Keratinocyte (primary cell): ENCODE measurements at regions not wholly inside any gene's neighbourhood (a gene's known extent, or its start where the extent isn't known, plus 50 kb on each side); places are given as distances from the start of the nearest gene placed in this dataset.

Source experiments
- DNase-seq: peaks from one replicate; pipeline ENCODE4 v3.0.0-alpha.2; 2011; ENCODE audit warnings: low read depth, missing footprints, low spot score
- FAIRE-seq: peaks from 2 replicates; lab custom pipeline; 2011; peaks lifted over from hg19 to GRCh38; lab: Jason Lieb, UNC
- H2AFZ ChIP-seq: 2 replicates; pipeline ENCODE4 v1.6.0; 2012; ENCODE audit warnings: low read length, control low read depth, inconsistent platforms; ENCODE audit not compliant: control insufficient read depth
- H3K27ac ChIP-seq: 2 replicates; pipeline ENCODE4 v1.5.1; 2011; ENCODE audit warnings: low read length; ENCODE audit not compliant: control insufficient read depth, insufficient read depth
- H3K27me3 ChIP-seq: 3 replicates; pipeline ENCODE4 v1.6.0; 2011; ENCODE audit warnings: low read length; ENCODE audit not compliant: control insufficient read depth, insufficient read depth; ENCODE audit errors: extremely low read depth
- H3K36me3 ChIP-seq, 2 experiments: 2 replicates in 1 of 2; 3 replicates in 1 of 2; pipeline ENCODE4 v1.5.1; 2011; ENCODE audit warnings: low read length in 2 of 2, mild to moderate bottlenecking in 1 of 2; ENCODE audit not compliant: control insufficient read depth in 2 of 2, insufficient read depth in 2 of 2; ENCODE audit errors: extremely low read depth in 1 of 2
- H3K4me1 ChIP-seq: 3 replicates; pipeline ENCODE4 v1.5.1; 2011; ENCODE audit warnings: low read length; ENCODE audit not compliant: control insufficient read depth, insufficient read depth; ENCODE audit errors: extremely low read depth
- H3K4me2 ChIP-seq: 3 replicates; pipeline ENCODE4 v1.6.0; 2011; ENCODE audit warnings: low read depth, low read length; ENCODE audit not compliant: control insufficient read depth, insufficient read depth; ENCODE audit errors: extremely low read depth
- H3K4me3 ChIP-seq, 3 experiments: fragments of 200-600 bp in 1 of 3; sonication (generic) in 1 of 3; 2 replicates in 2 of 3; 3 replicates in 1 of 3; pipeline ENCODE4 v1.5.1; 2011 to 2016; ENCODE audit warnings: low read length in 3 of 3, mild to moderate bottlenecking in 3 of 3, control low read depth in 2 of 3, inconsistent platforms in 1 of 3, low read depth in 1 of 3, mixed read lengths in 1 of 3, mixed run types in 1 of 3, moderate library complexity in 1 of 3; ENCODE audit not compliant: control insufficient read depth in 2 of 3, insufficient read depth in 2 of 3; ENCODE audit errors: extremely low read depth in 1 of 3
- H3K79me2 ChIP-seq: 2 replicates; pipeline ENCODE4 v1.6.0; 2012; ENCODE audit warnings: low read length; ENCODE audit not compliant: control insufficient read depth, insufficient read depth
- H3K9ac ChIP-seq: 3 replicates; pipeline ENCODE4 v1.6.0; 2011; ENCODE audit warnings: low read length; ENCODE audit not compliant: control insufficient read depth, insufficient read depth; ENCODE audit errors: extremely low read depth
- H3K9me1 ChIP-seq: 3 replicates; pipeline ENCODE4 v1.6.0; 2011; ENCODE audit warnings: low read length; ENCODE audit not compliant: control insufficient read depth, insufficient read depth; ENCODE audit errors: extremely low read depth
- H3K9me3 ChIP-seq: 2 replicates; pipeline ENCODE4 v1.5.1; 2012; ENCODE audit warnings: low read depth, low read length; ENCODE audit not compliant: control insufficient read depth
- H4K20me1 ChIP-seq: 3 replicates; pipeline ENCODE4 v1.6.0; 2011; ENCODE audit warnings: low read length; ENCODE audit not compliant: control insufficient read depth, insufficient read depth; ENCODE audit errors: extremely low read depth
- EZH2 ChIP-seq: IDR thresholded peaks from one replicate; pipeline ENCODE4 v1.6.1; 2012; ENCODE audit warnings: inconsistent platforms, mild to moderate bottlenecking, low read length, moderate library complexity
- dilution Hi-C: fragments of 300-500 bp; cut with MboI; formaldehyde crosslinking; loops from one replicate; pipeline ENCODE4 v1.7.0; 2020; ENCODE audit warnings: low sequenced_read_pairs; ENCODE audit not compliant: extremely low pct_ligation_motif_present
- TF ChIP-seq, protein P1 (sequence below), 3 experiments: IDR thresholded peaks in 1 of 3; conservative IDR thresholded peaks in 1 of 3; optimal IDR thresholded peaks in 1 of 3; 2 replicates in 2 of 3; 3 replicates in 1 of 3; pipeline versions ENCODE3 to v1.5.1; 2011; ENCODE audit warnings: low read length in 3 of 3, mild to moderate bottlenecking in 3 of 3, moderate library complexity in 2 of 3, control low read depth in 1 of 3, inconsistent platforms in 1 of 3; ENCODE audit not compliant: insufficient read depth in 2 of 3; ENCODE audit errors: extremely low read depth in 1 of 3

DNA sequence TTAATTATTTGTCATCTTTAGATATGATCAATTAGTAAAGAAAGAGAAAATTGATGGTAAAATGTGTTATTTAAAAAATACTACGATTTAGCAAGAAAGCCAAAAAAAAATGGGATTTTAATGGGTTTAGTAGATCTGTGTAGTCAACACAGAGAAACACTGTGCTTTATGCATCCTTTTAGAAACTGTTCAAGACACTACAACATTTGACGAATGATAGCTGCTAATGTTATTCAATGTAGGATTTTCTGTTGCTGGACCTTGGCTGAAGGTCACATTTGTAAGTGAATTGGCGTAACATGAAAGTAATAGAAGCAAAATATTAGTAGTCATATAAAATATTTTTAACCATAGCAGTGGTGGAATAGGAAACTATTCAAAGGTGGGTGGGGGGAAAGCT is 1293.9 kb downstream of the NCAM2 start:
- no peak for TF ChIP-seq EZH2
- TF ChIP-seq, protein P1, sequence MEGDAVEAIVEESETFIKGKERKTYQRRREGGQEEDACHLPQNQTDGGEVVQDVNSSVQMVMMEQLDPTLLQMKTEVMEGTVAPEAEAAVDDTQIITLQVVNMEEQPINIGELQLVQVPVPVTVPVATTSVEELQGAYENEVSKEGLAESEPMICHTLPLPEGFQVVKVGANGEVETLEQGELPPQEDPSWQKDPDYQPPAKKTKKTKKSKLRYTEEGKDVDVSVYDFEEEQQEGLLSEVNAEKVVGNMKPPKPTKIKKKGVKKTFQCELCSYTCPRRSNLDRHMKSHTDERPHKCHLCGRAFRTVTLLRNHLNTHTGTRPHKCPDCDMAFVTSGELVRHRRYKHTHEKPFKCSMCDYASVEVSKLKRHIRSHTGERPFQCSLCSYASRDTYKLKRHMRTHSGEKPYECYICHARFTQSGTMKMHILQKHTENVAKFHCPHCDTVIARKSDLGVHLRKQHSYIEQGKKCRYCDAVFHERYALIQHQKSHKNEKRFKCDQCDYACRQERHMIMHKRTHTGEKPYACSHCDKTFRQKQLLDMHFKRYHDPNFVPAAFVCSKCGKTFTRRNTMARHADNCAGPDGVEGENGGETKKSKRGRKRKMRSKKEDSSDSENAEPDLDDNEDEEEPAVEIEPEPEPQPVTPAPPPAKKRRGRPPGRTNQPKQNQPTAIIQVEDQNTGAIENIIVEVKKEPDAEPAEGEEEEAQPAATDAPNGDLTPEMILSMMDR (optimal IDR thresholded peaks at IDR 0.05 in 1 of 3, IDR thresholded peaks at IDR 0.05 in 1 of 3, conservative IDR thresholded peaks at IDR 0.05 in 1 of 3; ENCODE audit: extremely low read depth in 1 of 3, insufficient read depth in 2 of 3, low read length in 3 of 3): no peak
- no peak overlapping the region for H3K9ac ChIP-seq
- H4K20me1 ChIP-seq: no peaks in the 10 kb centered on the region
- H3K27ac ChIP-seq: no peak overlapping the region
- no peaks in the 10 kb centered on the region for H3K4me1 ChIP-seq
- H3K9me1 ChIP-seq: no peaks in the 10 kb centered on the region
- H3K4me2 ChIP-seq: no peak overlapping the region
- H2AFZ ChIP-seq: no peak overlapping the region
- FAIRE-seq (no peak), DNase-seq (no peak)
- peaks cover 2% of the 10 kb centered on the region for H3K9me3 ChIP-seq
- dilution Hi-C loops: no loop called here
- no peaks in the 10 kb centered on the region for H3K27me3 ChIP-seq
- H3K79me2 ChIP-seq: no peaks in the 10 kb centered on the region
- H3K4me3 ChIP-seq: no peak overlapping the region
- no peaks in the 10 kb centered on the region for H3K36me3 ChIP-seq

DNA sequence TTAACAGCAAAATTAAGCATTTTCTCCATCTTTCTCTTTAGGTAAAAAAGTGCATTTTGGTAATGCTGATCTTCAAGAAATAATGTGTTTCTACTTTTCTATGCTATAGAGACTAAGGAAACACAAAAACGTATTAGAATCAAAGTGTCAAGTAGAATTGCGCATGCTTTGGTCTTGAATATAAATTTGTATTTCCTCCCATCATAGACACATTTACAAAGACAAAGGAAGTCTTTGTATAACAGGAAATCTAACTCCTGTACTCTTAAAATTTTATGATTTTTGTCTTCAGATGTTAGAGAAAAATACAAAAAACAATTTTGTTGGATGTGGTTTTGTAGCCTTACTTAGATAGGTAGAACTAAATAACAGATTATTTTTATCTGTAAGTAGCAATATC is 1299.4 kb downstream of the NCAM2 start:
- H3K4me2 ChIP-seq: no peak overlapping the region
- no peaks in the 10 kb centered on the region for H3K9me1 ChIP-seq
- H3K79me2 ChIP-seq: no peaks in the 10 kb centered on the region
- no peaks in the 10 kb centered on the region for H3K36me3 ChIP-seq
- no peaks in the 10 kb centered on the region for H3K9me3 ChIP-seq
- DNase-seq (no peak), FAIRE-seq (no peak)
- dilution Hi-C loops: no loop called here
- H3K27me3 ChIP-seq: no peaks in the 10 kb centered on the region
- no peak for TF ChIP-seq EZH2
- TF ChIP-seq, protein P1 (optimal IDR thresholded peaks at IDR 0.05 in 1 of 3, IDR thresholded peaks at IDR 0.05 in 1 of 3, conservative IDR thresholded peaks at IDR 0.05 in 1 of 3; ENCODE audit: extremely low read depth in 1 of 3, insufficient read depth in 2 of 3, low read length in 3 of 3): no peak
- H3K4me3 ChIP-seq: no peak overlapping the region
- no peak overlapping the region for H2AFZ ChIP-seq
- H4K20me1 ChIP-seq: no peaks in the 10 kb centered on the region
- no peaks in the 10 kb centered on the region for H3K4me1 ChIP-seq
- no peak overlapping the region for H3K9ac ChIP-seq
- H3K27ac ChIP-seq: no peak overlapping the region
